ENCODE measurements at regions not wholly inside any gene's neighbourhood (a gene's known extent, or its start where the extent isn't known, plus 50 kb on each side); places are given as distances from the start of the nearest gene placed in this dataset.

- TF ChIP-seq, protein P1, sequence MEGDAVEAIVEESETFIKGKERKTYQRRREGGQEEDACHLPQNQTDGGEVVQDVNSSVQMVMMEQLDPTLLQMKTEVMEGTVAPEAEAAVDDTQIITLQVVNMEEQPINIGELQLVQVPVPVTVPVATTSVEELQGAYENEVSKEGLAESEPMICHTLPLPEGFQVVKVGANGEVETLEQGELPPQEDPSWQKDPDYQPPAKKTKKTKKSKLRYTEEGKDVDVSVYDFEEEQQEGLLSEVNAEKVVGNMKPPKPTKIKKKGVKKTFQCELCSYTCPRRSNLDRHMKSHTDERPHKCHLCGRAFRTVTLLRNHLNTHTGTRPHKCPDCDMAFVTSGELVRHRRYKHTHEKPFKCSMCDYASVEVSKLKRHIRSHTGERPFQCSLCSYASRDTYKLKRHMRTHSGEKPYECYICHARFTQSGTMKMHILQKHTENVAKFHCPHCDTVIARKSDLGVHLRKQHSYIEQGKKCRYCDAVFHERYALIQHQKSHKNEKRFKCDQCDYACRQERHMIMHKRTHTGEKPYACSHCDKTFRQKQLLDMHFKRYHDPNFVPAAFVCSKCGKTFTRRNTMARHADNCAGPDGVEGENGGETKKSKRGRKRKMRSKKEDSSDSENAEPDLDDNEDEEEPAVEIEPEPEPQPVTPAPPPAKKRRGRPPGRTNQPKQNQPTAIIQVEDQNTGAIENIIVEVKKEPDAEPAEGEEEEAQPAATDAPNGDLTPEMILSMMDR (IDR thresholded peaks at IDR 0.05): no peak
- no peak for TF ChIP-seq POLR2A (IDR thresholded peaks at IDR 0.05)
Measured at GRCh38 chr5:51604324-51604723, 221.1 kb downstream of the ISL1 start.
